ELR (cell line): ENCODE measurements at regions not wholly inside any gene's neighbourhood (a gene's known extent, or its start where the extent isn't known, plus 50 kb on each side); places are given as distances from the start of the nearest gene placed in this dataset.

Experiments
- DNase-seq: peaks from one replicate; pipeline ENCODE4 v3.0.0-alpha.2; 2015; ENCODE audit warnings: low read depth

DNA sequence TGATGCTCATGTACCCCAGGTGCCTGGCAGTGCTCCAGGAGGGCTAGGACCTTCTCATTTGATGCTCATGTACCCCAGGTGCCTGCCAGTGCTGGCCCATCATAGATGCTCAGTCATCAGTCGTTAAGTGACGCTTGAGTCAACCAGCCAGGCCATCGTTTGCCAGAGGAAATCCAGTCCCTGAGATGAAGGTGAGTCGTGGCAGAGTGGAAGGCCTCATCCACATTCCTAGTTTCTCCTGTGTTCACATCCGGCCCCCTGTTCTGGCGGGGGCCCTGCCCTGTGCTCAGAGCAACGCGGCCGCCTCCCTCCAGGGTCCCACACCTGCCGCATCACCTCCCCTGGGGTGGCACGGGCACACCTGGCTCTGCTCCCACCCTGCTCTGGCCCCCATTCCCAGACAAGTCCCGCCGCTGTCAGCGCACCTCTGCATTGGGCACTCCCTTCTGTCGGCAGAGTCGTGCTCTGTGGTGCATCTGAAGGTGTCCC lies 279.9 kb downstream of the BRD1 start:
- DNase-seq = no peak

DNA sequence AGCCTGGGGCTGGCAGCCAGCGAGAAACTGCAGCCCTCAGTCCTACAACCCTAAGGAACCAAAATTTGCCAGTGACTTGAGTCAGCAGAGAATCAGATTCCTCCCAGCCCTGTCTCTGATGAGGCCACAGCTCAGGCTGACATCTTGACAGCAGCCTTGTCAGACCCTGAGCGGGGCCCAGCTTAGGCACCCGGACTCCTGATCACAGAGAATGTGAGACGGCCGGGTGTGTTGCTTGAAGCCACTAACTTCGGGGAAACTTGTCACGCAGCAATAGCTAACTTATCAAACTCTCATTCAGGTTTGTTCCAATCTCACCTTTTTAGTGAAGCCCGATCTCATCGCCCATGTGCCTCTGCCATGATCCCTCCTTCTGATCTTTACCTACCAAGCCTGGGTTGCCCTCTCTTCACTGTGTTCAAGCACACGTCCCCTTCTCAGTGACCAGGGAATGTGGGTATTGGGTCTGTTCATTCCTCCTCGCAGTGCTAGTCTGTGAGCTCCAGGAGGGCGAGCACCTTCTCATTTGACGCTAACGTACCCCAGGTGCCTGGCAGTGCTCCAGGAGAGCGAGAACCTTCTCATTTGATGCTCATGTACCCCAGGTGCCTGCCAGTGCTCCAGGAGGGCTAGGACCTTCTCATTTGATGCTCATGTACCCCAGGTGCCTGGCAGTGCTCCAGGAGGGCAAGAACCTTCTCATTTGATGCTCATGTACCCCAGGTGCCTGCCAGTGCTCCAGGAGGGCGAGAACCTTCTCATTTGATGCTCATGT lies 280.7 kb downstream of the BRD1 start:
- no peak for DNase-seq

DNA sequence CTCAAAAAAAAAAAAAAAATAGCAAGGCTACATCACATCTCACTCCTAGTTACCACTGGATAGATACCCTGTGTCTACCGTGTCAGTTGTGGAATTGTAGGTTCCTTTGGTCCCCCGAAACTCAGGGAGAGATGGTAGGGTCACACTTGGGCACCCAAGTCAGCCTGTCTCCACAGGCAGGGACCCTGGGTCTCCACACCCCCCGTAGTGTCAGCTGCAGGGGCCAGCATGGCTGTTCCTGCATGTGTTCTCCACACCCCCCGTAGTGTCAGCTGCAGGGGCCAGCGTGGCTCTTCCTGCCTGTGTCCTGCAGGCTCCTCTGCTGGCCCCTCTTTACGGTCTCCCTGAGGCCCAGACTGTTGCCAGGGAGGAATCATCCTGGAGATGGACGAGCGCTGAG lies 282.1 kb downstream of the BRD1 start:
- no peak for DNase-seq

DNA sequence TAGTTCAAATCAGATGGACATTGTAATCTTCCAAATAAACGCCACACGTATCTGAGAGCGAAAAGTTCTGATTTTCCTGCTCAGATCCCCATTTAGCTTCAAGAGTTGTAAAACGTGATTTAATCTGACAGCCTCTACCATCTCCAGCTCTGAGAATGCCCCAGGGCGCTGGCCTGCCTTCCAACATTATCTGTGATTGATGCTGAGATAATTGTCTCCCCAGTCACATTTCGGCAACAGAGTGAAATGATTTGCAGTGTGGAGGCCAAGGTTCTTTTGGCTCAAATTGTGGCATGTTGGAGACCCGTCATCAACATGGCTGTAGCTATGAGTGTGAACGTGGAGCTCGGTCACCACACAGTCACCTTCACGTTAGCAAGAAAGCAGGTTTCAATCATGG lies 283.4 kb downstream of the BRD1 start:
- DNase-seq = no peak

DNA sequence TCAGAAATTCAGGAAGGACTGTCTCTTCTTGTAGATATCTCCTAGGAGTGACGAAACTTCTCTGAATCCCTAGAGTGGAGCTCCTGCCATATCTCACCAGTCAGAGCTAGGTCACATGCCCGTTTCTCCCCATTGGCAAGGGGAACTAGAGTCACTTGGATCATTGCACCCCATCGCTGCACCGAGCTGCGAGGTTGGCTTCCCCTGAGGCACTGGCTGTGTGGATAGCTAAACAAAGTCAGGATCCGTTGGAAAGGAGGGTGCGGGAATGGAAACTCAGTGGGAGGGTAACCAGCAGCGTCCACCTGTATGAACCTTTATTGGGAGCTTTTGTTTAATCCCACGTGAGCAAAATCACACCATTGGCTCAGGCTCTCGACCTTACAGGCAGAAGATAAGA lies 283.8 kb downstream of the BRD1 start:
- DNase-seq = no peak

DNA sequence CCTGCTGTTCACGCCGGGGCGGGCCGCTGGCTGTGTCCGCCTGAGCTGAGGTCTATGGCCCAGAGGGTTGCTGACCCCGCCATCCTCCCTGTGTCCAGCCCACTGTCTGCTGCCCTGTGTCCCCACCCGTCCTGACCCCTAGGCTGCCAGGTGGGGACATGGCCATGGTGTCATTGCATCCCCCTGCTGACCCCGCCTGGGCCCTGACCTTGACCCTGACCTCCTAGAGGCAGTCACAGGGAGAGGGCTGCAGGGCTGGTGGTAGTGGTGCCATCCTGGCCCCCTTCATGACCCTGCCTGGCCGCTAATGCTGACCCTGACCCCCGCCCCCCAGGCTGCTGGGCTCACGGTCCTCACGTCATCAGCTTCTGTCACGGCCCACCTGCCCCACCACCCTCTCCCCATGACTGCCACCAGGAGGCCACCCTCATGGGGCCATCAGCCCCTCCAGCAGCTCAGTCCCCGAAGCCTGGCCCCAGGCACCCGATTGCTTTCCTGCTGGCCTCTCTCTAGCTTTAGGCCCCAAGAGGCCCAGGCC lies 285.9 kb downstream of the BRD1 start:
- DNase-seq = no peak

DNA sequence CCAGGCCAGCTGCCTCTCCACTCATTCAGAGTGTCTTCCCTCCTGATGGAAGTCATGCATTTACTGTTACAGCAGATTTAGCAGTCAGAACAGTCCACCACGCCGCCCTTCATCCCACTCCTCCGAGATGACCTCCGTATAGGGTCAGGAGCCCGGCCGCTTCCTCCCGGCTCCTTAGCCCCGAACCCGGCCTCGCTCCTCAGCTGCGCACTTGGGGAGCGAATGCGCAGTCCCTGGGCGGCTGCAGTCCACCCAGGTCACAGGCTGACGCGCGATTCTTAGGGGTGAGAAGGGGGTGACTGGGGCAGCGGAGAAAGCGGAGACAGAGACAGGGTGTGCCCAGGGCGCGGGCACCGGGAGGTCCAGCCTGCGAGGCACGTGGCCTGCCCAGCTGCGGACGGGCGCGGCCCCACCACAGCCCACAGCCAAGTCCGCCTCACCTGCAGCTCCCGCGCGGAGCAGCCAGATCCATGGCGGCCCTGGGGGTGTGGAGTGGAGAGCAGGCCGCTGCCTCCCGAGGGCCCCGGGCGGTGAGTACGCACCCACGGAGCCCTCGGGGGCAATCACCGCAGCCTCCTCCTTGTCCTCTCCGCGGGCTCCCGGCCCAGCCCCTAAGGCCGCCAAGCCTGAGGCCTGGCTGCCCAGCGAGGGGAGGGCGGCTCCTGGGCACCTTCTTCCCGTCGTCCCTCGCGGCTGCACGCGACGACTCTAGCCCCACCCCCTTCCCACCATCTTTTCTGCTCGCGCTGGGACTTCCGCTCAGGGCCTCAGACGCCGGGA lies 286.6 kb downstream of the BRD1 start:
- DNase-seq = no peak

DNA sequence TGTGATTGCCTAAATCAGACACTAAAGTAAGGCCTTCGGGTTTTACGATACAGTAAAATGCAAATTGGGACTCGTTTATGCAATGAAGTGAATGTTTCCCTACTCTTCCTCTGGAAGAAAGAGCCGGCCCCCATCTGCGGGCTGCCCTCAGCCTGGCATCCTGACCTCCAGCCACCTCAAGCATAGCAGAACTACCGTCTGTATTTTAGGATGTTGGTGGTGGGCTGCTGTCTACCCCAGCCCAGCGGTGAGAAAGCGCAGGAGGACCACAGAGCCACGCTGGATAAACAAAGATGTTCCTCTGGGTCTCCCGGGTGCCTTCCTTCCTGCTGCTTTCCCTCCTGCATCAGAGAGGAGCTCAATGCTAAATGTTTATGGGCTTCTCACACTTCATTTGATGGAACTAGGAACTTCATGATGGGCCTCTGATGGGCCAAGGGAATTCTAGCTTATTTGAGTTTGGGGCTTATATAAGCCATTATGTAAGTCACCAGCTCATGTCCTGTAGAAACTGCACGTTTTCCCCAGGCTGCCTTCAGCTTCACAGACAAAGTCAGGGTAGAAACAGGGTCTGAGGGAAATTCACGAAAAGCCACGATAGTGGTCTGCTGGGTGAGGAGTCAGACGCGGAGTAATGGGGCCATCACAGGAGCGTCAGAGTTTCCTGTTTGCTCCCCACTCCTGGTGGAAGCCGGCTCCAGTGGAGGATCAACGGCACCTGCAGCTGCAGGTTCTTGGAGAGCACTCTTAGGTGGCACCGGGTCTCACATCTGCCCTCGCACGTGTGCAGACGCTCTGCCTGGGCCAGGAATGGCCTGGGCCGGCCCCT lies 287.4 kb downstream of the BRD1 start:
- DNase-seq = no peak

DNA sequence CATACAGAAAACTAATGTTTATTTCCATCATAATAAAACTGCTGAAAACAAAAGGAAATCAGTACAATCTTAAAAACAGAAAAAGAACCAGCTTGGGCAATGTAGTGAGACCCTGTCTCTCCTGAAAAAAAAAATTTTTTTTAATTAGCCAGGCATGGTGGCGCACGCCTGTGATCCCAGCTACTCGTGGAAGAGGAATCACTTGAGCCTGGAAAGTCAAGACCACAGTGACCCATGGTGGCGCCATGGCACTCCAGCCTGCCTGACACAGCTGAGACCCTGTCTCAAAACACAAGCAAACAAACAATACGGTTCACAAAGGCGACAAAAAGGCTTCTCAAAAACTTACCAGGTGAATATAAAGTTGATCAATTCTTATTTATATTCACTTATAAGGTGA lies 289.7 kb downstream of the BRD1 start:
- DNase-seq = no peak

DNA sequence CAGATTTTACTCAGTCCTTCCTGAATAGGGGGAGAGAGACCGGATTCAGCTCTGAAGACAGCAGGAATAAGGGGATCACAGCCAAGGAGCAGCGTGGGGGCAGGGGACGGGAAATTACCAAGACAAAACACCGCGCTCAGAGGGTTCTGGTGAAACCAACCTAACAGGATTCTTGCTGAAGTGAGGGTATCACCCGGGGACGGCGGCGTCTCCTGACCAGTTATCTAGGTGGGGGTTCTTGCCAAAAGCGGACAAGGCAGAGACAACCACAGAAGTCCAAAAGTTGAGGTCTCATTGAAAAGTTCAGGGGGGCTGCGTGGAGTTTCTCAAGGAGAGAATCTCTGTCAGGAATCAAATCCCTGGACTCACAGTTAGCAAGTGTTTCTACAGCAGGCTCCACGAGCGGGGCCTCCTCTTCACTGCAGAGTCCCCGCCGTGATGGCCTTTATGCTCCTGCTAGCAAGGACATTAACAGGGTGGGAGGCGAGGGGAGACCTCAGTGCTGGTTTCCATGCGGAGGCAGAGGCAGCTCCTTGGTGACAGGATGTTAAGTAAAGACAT lies 291.0 kb downstream of the BRD1 start:
- no peak for DNase-seq

DNA sequence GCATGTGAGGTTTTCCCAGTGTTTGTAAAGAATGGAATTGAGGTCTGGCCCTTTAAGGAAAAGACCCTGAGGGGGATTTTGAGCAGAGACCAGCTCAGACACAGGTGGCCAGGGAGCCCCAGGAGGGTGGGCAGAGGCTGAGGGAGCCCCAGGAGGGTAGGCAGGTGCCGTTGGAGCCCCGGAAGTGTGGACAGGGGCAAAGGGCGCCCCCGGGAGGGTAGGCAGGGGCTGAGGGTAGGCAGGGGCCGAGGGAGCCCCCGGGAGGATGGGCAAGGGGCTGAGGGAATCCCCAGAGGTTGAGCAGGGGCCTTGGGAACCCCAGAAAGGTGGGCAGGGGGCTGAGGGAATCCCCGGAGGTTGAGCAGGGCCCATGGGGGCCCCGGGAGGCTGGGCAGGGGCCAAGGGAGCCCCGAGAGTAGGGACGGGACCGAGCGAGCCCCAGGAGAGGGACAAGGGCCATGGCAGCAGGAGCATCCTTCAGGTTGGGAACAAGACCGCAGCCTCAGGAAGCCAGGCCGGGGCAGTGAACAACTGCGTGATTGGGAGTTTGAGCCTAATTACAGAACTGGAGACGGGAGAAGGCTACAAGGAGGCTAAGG lies 292.0 kb downstream of the BRD1 start:
- no peak for DNase-seq

DNA sequence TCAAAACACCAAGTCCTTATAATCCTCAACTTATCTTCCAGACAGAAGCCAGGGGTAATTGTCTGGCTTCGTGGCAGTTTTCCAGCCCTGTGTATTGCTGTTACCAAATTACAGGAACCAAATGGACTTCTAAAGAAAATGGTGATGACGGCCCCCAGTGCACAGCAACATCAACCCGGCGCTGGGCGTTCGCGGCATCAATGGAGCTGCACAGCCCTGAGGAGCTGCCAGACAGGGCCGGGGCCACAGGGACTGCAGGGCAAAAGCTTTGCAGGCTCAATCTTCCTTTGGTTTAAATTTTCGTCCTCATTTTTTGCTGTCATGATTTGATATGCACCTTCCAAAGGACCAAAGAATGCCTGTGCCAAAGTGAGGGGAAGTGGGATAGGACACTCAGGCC lies 292.5 kb downstream of the BRD1 start:
- DNase-seq = no peak

DNA sequence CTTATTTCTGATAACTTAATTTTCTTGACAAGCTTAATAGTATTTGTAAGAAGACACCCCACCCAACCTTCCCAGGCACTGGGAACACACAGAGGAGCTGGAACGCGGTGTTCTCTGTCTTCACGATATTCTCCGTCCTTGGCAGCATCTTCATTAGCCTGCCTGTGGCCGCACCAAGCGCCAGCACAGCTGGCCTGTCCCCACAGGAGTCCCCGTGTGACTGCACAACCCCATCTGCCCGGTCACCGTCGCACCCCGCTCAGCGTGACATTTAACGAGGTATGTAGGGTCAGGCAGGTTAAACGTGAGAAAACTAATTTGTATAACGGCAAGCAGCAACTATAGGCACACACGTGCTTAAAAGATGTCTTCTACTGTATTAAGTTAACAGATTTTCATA lies 293.3 kb downstream of the BRD1 start:
- no peak for DNase-seq

DNA sequence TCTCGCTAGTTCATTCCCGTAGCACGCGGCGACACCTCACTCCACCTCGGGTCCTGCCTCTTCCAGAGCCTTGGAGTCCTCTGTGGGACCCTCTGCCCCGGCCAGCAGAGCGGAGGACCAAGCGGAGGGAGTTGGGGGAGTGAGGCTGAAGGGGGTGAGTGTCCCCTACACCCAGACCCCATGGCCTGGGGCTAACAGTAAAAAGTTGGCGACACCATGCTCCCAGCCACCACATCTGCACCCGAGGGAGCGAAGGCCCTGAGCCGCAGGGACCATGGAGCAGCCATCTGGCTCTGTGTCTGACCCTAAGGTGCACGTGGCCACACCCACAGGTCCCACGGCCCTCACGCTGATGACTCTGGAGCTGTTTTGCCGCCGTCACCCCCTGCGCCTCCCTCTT lies 293.8 kb downstream of the BRD1 start:
- DNase-seq = no peak

DNA sequence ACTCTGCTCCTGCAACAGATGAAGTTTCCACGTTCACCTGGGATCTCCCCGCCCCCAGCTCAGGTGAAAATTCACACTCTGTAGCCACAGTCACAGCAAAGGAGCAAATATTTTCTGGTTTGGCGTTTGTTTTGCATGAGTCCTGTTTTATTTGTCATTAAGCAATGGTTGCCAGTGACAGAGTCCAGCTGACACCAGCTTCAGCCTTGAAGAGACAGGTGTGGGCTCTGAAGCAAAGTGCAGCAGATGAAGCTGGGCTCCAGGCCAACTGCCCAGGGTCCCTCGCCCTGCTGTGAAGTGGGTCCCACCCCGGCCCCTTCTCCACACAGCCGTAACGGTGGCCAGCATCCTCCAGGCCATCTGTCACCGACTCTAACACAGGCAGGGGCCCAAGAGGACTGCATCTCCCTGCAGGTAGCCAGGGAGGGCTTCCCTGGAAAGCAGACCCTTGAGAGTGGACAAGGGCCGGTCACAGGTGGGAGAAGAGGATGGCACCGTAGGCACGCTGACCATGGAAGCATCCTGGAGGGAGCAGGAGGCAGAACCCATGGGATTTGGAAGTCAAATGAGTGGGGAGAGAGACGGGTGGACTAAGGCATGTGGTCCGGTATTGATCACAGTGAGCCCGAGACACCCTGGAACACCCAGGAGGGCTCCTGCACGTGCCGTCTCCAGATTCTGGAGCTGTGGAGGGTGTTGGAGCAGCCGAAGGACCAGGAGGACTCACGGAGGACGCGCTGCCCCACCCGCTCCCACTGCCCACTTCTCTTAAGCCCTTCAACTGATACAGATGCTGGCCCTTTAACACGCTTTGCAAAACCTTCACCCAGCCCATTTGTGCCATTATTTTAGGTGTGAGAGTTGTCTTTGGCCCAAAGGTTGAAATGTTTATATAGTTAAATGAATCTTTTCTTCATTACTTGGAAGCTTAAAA lies 294.5 kb downstream of the BRD1 start:
- no peak for DNase-seq

DNA sequence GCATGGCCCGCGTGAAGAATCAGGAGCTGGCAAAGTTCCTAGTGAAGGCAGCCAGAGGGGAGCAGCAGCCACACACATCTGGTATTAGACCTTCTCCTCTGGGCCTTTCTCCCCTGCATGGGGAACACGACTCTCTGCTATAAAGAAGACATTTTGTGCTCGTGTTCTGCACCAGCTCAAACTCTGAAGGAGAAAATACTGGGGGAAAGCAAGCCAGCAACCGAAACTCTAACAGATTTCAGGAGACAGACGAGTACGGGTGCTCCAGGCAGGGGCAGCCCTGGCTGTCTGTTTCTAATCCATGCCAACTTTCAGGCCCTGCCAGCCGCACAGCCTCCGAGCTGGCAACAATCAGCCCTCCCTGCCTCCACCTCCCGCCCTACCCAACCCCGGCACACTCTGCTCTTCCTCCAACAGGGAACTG lies 296.3 kb downstream of the BRD1 start:
- no peak for DNase-seq

DNA sequence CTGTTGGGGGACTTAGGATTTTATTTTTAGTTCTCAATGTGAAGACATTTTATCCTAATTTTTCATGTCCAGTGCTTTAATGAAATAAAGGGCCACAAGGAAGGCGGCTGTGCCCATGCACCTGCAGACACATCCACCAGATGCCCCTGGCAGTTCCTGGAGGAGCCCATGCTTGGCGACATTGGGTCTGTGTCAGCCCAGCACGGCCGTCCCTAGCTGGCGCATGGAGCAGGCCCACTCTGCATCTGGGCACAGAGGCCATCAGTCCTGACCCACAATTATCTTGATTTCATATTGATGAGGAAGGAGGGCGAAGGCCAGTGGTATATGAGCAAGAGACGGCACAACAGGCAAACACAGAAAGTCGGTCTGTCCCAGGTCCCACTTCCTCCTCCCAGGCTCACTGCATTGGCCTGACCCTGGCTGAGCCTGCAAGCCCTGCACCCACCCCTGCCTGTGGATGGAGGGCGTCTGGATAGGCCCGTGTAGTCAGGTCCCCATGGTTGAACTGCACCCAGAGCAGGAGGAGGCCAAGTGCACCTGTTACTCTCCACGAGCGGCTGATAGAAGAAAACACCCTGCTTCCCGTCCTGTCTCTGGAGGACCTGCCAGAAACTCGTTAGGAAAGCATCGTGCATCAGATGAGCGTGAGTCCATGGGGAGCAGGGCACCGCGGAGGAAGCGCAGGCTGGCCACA lies 296.9 kb downstream of the BRD1 start:
- DNase-seq = no peak

DNA sequence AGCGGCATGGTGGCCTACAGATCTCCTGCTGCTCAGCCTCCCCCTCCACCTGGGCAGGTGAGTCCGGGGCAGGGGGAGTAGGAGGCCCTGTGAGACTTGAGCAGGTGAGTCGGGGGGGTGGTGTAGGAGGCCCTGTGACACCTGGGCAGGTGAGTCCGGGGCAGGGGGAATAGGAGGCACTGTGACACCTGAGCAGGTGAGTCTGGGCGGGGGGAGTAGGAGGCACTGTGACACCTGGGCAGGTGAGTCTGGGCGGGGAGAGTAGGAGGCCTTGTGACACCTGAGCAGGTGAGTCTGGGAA lies 299.3 kb downstream of the BRD1 start:
- no peak for DNase-seq

DNA sequence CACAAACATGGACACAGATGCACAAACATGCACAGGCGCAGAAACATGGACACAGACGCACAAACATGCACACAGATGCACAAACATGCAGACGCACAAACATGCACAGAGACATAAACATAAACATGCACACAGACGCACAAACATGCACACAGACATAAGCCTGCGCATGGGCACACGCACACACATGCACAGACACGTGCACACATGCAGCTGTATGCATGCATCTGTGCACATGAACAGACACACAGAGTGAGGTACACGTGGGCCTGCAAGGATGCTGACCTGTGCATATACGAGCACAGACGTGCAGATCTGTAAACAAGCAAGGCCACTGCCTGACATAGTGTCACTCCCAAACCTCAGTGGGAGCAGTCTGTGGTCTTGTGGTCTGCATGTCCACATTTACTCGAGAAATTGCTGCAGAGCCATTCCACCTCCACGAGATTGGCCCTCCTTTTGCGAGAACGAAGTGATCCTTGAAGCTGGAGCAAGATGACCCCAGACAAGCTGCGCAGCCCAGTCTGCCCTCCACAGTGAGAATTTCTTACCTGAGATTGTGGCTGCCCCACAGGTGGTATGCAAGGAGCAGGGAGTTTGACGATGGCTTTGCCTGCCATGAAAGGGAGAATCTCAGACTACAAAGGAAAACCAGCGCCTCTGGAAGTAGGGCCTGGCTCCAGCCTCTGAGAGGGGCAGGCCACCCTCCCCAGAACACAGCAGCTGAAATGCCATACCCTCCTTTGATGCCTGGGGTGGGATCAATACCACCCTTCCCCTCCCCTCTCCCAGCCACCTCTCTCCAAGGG lies 299.9 kb downstream of the BRD1 start:
- no peak for DNase-seq
